ENCODE measurements at regions not wholly inside any gene's neighbourhood (a gene's known extent, or its start where the extent isn't known, plus 50 kb on each side); places are given as distances from the start of the nearest gene placed in this dataset.
"Not testable (repeated sequence)": the region's sequence is repeated elsewhere in the genome, so short reads cannot be mapped to it uniquely, and the experiment has no call there.

DNA sequence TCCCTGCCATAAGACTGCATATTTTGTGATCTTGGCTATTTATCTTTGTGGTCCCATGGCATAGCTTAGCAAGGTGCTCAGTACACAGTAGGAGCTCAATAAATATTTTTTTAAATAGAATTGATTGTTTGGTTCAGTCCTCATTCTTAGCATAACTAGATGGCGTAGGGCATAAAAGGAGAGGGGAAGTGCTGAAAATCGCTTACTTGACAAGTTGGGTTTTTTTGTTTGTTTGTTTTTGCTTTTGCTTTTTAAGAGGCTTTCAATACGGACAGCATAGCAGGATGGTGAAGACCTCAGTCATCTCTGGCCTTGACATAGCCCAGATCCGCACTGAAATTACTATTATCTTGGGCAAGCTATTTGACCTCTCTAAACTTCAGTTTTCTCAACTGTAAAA is 86.6 kb upstream of the RANBP3L start:
- no peak overlapping the region for H3K4me3 ChIP-seq
- H3K27ac ChIP-seq = no peak overlapping the region

GRCh38 chr5:36389245-36389644 is 87.5 kb upstream of the RANBP3L start:
- peak overlapping the region in 1 of 21 experiments; percentile 13 for H3K27ac ChIP-seq
- H3K4me3 ChIP-seq = no peak overlapping the region

DNA sequence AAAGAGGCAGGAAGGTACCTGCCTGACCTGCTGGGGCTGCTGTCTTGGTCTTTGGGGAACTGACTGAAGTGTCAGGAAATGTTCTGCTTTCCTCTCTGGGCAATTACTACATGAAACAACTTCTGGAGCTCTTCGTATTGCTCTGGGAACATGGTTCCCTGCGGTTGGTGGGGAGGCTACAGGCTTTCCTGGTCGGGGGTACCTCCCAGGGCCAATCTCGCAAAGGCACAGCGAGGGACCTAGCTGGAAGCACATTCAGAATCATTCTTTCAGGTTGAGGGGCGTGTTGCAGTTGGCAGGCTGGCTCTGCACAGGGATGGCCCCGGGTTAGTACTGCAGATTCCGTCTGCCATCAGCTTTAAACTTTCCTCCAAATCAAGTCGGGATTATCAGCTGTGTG is 88.9 kb upstream of the RANBP3L start:
- Histone ChIP-seq H3K4me3 (no peak overlapping the region), H3K27ac (no peak overlapping the region)

- Histone ChIP-seq H3K4me3 (no peak overlapping the region), H3K27ac (peak overlapping the region in 1 of 21 experiments; percentile 33)
These were observed 90.5 kb upstream of the RANBP3L start for GRCh38 chr5:36392186-36392585.

DNA sequence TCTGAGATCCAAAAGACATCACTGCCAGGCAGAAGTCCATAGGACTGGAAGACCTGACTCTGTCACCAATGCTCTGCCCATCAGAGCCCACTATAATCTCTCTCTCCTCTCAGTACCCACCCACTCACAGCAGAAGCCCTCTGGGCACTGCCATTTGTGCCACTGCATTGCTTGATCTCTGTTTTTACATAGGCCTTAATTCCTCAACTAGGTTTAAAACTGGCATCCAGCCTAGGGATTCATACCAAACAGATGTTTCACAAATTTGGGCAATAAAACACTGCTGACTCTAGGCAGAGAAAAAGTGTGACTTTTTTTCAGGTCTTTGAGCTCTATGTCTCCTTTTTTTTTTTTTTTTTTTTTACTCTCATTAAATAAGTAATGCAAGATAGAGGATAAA is 91.1 kb upstream of the RANBP3L start:
- Histone ChIP-seq H3K27ac (peak overlapping the region in 1 of 21 experiments; percentile 33), H3K4me3 (no peak overlapping the region)

GRCh38 chr5:36393656-36394428 is 92.1 kb upstream of the RANBP3L start:
- Histone ChIP-seq H3K4me3 (no peak overlapping the region), H3K27ac (no peak overlapping the region)

- H3K4me3 ChIP-seq = no peak overlapping the region
These were observed 93.6 kb upstream of the RANBP3L start for GRCh38 chr5:36395260-36395659.

DNA sequence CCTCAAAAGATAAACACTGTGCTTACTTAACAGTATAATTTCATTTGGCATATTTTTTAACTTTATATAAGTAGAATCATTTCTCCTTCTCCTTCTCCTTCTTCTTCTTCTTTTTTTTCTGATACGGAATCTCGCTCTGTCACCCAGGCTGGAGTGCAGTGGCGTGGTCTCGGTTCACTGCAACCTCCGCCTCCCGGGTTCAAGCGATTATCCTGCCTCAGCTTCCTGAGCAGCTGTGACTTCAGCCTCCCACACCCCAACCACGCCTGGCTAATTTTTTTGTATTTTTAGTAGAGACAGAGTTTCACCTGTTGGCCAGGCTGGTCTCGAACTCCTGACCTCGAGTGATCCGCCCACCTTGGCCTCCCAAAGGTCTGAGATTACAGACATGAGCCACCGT is 94.2 kb upstream of the RANBP3L start:
- H3K4me3 ChIP-seq, H3K27ac ChIP-seq: not testable (repeated sequence)

More at GRCh38 chr5:36395260-36395659, 93.6 kb upstream of the RANBP3L start:
- H3K27ac ChIP-seq = no peak overlapping the region

DNA sequence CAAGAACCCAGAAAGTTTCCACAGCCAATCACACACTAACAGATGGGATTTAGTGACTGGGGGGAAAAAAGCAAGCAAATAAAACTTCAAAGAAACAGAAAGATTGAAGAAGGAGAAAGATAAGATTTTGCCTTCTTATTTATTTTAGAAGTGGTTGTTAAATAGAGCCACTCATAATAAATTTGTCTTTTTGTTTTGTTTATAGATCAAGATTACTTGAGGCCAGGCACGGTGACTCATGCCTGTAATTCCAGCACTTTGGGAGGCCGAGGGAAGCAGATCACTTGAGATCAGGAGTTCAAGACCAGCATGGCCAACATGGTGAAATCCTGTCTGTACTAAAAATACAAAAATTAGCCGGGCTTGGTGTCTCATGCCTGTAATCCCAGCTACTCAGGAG is 94.9 kb upstream of the RANBP3L start:
- H3K4me3 ChIP-seq = no peak overlapping the region
- H3K27ac ChIP-seq = no peak overlapping the region

GRCh38 chr5:36397901-36398536 is 96.3 kb upstream of the RANBP3L start:
- no peak overlapping the region for H3K27ac ChIP-seq

DNA sequence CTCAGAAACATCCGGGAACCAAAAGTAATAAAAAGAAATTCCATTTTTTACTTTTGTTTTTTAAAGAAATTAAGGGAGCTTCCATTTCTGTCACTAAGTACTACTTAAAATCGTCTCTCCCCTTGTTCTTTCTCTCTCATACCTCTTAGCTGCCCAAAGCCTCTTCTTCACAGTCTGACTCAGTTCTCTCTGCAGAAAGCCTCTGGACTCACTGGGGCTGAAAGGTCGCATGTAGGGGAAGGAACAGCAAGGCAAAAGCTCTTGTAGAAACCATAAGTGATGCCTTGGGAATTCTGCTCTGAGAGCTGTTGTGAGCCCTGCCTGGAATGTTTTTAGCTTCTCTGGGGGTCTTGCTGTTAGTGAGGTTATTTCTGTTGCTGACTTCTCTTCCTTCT is 100.8 kb upstream of the RANBP3L start:
- H3K27ac ChIP-seq = peak overlapping the region in 6 of 21 experiments; percentile 6 to 71 (median 25)
- H3K4me3 ChIP-seq = no peak overlapping the region

More at GRCh38 chr5:36397901-36398536, 96.3 kb upstream of the RANBP3L start:
- no peak overlapping the region for H3K4me3 ChIP-seq

DNA sequence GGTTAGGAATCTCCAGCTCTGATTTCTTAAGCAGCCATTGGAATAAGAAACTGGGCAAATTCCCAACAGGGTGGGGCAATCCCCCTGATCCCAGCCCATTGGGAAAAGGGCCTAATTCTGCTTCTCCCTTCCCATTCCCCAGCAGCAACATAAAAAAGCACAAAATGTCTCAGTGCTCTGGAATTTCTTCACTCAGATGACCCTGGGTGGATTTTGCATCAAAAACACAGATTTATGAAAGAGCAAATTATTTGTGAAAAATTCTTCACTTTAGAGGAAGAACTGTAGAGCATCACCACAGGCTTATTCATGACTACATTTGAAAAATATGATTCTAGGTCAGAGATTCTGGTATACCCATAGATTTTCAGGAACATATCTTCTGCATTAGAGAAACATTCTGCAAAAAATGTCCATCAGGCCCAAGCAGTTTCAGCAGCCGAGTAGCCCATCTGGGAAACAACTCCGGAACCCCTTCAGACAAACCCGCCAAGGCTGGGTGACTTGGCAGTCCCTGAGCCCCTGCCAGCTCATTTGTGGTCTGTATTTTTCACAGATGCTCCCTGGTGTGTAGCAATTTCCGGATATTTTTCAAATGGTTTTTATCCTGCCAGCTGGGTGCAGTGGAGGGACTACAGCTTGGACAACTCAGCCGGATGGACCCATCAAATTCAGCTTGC is 102.1 kb upstream of the RANBP3L start:
- Histone ChIP-seq H3K4me3 (no peak overlapping the region), H3K27ac (peak overlapping the region in 12 of 21 experiments; percentile 6 to 71 (median 40))

- no peak overlapping the region for H3K27ac ChIP-seq
- no peak overlapping the region for H3K4me3 ChIP-seq
These were observed 104.3 kb upstream of the RANBP3L start for GRCh38 chr5:36406023-36406422.

GRCh38 chr5:36407396-36407795 is 105.7 kb upstream of the RANBP3L start:
- no peak overlapping the region for H3K4me3 ChIP-seq
- H3K27ac ChIP-seq = no peak overlapping the region

DNA sequence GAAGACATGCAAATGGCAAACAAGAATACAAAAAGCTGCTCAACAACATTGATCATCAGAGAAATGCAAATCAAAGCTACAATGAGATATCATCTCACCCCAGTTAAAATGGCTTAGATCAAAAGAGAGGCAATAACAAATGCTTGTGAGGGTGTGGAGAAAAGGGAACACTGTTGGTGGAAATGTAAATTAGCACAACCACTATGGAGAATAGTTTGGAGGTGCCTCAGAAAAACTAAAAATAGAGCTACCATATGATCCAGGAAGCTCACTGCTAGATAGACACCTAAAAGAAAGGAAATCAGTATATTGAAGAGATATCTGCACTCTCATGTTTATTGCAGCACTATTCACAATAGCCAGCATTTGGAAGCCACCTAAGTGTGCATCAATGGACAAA is 108.0 kb upstream of the RANBP3L start:
- not testable (repeated sequence) for H3K27ac ChIP-seq, H3K4me3 ChIP-seq

DNA sequence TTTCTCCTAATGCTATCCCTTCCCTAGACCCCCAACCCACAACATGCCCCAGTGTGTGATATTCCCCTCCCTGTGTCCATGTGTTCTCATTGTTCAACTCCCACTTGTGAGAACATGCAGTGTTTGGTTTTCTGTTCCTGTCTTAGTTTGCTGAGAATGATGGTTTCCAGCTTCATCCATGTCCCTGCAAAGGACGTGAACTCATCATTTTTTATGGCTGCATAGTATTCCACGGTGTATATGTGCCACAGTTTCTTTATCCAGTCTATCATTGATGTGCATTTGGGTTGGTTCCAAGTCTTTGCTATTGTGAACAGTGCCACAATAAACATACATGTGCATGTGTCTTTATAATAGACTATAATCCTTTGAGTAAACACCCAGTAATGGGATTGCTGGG is 109.0 kb upstream of the RANBP3L start:
- H3K4me3 ChIP-seq, H3K27ac ChIP-seq: not testable (repeated sequence)

GRCh38 chr5:36414869-36415282 is 113.2 kb upstream of the RANBP3L start:
- no peak overlapping the region for H3K27ac ChIP-seq
- no peak overlapping the region for H3K4me3 ChIP-seq

DNA sequence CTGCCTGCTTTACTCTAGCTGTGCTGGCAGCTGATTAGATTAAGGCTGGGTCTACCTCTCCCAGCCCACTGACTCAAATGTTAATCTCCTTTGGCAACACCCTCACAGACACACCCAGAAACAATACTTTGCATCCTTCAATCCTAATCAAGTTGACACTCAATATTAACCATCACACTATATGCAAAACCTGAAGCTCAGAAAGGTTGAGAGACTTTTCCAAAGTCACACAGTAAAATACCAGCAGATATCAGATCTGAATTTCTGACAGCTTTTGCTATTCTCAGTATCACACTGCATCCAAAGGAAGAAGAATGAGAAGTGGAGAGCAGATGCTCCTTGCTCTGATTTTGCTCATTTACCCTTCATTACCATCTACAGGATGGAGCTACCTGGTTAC is 114.9 kb upstream of the RANBP3L start:
- H3K27ac ChIP-seq = no peak overlapping the region
- H3K4me3 ChIP-seq = no peak overlapping the region

GRCh38 chr5:36417221-36417620 is 115.5 kb upstream of the RANBP3L start:
- Histone ChIP-seq H3K27ac (peak overlapping the region in 2 of 21 experiments; percentile 0 to 43), H3K4me3 (no peak overlapping the region)

- H3K27ac ChIP-seq = peak overlapping the region in 5 of 21 experiments; percentile 0 to 43 (median 38)
- no peak overlapping the region for H3K4me3 ChIP-seq
These were observed 116.0 kb upstream of the RANBP3L start for GRCh38 chr5:36417668-36418067.

Measured in skin epidermis (tissue), 12 donors.